ENCODE measurements at regions not wholly inside any gene's neighbourhood (a gene's known extent, or its start where the extent isn't known, plus 50 kb on each side); places are given as distances from the start of the nearest gene placed in this dataset.

GRCh38 chr7:91608606-91609005 is 271.9 kb downstream of the MTERF1 start:
- TF ChIP-seq, protein P1, sequence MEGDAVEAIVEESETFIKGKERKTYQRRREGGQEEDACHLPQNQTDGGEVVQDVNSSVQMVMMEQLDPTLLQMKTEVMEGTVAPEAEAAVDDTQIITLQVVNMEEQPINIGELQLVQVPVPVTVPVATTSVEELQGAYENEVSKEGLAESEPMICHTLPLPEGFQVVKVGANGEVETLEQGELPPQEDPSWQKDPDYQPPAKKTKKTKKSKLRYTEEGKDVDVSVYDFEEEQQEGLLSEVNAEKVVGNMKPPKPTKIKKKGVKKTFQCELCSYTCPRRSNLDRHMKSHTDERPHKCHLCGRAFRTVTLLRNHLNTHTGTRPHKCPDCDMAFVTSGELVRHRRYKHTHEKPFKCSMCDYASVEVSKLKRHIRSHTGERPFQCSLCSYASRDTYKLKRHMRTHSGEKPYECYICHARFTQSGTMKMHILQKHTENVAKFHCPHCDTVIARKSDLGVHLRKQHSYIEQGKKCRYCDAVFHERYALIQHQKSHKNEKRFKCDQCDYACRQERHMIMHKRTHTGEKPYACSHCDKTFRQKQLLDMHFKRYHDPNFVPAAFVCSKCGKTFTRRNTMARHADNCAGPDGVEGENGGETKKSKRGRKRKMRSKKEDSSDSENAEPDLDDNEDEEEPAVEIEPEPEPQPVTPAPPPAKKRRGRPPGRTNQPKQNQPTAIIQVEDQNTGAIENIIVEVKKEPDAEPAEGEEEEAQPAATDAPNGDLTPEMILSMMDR (IDR thresholded peaks at IDR 0.05): no peak
- TF ChIP-seq POLR2AphosphoS5 (IDR thresholded peaks at IDR 0.05) (no peak), POLR2A (IDR thresholded peaks at IDR 0.05) (no peak)
